ENCODE measurements at regions not wholly inside any gene's neighbourhood (a gene's known extent, or its start where the extent isn't known, plus 50 kb on each side); places are given as distances from the start of the nearest gene placed in this dataset.

DNA sequence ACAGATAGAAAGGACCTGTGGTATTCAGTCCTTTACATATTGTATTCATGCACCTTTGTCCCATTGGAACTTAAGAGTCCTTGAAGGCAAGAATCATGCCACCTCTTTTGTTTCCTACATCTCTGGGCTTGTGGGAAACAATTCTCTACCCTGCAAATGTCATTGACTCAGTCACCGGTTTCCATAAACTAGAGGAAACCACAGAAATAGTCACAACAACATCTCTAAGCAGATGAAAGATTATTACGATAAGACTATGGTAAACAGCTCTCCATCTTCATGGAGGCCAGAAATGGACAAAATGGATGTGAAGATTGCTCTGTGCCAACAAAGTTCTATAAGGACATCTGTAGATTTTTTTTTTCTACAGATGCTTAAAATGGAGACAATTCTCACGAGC is 165.5 kb downstream of the PIK3R1 start:
- H3K4me1 ChIP-seq (ENCODE audit: control insufficient read depth in 1 of 2, insufficient read depth in 2 of 2, low read length in 2 of 2): peaks cover 11 to 20% of the 10 kb centered on the region in 2 donors
- H2AFZ ChIP-seq (ENCODE audit: insufficient read depth, low read depth, low read length, poor library complexity, severe bottlenecking): no peak overlapping the region
- Mint-ChIP-seq H3K4me3 (no peak overlapping the region), H3K27ac (no peak overlapping the region), H3K9me3 (peaks cover 0 to 6% (median 3%) of the 10 kb centered on the region in 7 donors), H3K27me3 (ENCODE audit: low read depth in 3 of 3) (peaks cover 0 to 2% (median 0%) of the 10 kb centered on the region in 3 donors), H3K4me1 (peaks cover 27% of the 10 kb centered on the region), H3K36me3 (peaks cover 0 to 6% of the 10 kb centered on the region in 2 donors)
- H3K9ac ChIP-seq (ENCODE audit: insufficient read depth, low read length, poor library complexity, severe bottlenecking): no peak overlapping the region
- no peaks in the 10 kb centered on the region for H3K36me3 ChIP-seq (replicated peaks in 1 of 2; ENCODE audit: control insufficient read depth in 1 of 2, insufficient read depth in 2 of 2, low read length in 2 of 2)
- no peak overlapping the region for H3K4me2 ChIP-seq (replicated peaks; ENCODE audit: extremely low read depth, low read length, poor library complexity, severe bottlenecking)
- no peak overlapping the region for H3K27ac ChIP-seq (ENCODE audit: low read depth in 1 of 2, low read length in 2 of 2)
- H3K79me2 ChIP-seq (ENCODE audit: insufficient read depth, low read length): no peaks in the 10 kb centered on the region
- no CpG with 5 or more reads among the region's 3 CpGs for WGBS (ENCODE audit: insufficient coverage)
- intact Hi-C loops (cut with micrococcal nuclease): no loop called here
- no peaks in the 10 kb centered on the region for H3K27me3 ChIP-seq (ENCODE audit: control insufficient read depth in 2 of 2, insufficient read depth in 2 of 2, low read length in 2 of 2)
- no peaks in the 10 kb centered on the region for H4K20me1 ChIP-seq (ENCODE audit: insufficient read depth, low read length)
- no peak overlapping the region for H3K4me3 ChIP-seq (replicated peaks in 1 of 3; ENCODE audit: low read depth in 2 of 3, low read length in 3 of 3)
- TF ChIP-seq, protein P1, sequence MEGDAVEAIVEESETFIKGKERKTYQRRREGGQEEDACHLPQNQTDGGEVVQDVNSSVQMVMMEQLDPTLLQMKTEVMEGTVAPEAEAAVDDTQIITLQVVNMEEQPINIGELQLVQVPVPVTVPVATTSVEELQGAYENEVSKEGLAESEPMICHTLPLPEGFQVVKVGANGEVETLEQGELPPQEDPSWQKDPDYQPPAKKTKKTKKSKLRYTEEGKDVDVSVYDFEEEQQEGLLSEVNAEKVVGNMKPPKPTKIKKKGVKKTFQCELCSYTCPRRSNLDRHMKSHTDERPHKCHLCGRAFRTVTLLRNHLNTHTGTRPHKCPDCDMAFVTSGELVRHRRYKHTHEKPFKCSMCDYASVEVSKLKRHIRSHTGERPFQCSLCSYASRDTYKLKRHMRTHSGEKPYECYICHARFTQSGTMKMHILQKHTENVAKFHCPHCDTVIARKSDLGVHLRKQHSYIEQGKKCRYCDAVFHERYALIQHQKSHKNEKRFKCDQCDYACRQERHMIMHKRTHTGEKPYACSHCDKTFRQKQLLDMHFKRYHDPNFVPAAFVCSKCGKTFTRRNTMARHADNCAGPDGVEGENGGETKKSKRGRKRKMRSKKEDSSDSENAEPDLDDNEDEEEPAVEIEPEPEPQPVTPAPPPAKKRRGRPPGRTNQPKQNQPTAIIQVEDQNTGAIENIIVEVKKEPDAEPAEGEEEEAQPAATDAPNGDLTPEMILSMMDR (IDR thresholded peaks at IDR 0.05): no peak
- H3K9me3 ChIP-seq (replicated peaks in 1 of 2; ENCODE audit: control insufficient read depth in 1 of 2, insufficient read depth in 1 of 2, low read length in 2 of 2): no peaks in the 10 kb centered on the region
- no peak for DNase-seq

DNA sequence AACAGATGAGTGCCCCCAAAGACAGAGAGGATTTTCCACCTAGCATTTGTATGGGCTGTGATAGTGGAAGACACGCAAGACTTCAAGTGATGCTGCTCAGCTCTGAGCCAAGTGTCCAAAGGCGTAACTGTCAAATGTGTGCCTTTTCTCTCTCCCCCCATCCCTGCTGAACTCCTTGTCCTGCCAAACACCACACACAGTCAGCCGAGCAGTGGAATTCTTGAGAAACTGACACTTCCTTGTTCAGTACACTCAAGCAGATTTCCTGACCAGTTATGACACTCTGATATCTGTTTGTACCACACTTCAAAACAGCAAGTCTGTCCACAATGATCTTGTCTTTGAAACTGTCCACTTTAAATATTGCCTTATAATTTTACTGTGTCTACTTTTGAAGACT is 166.4 kb downstream of the PIK3R1 start:
- H3K4me3 ChIP-seq (replicated peaks in 1 of 3; ENCODE audit: low read depth in 2 of 3, low read length in 3 of 3): no peak overlapping the region
- DNase-seq: peak; percentile 39 to 55 (median 53)
- H3K4me3 Mint-ChIP-seq: no peak overlapping the region
- H3K4me1 ChIP-seq (ENCODE audit: control insufficient read depth in 1 of 2, insufficient read depth in 2 of 2, low read length in 2 of 2): peaks cover 11 to 20% of the 10 kb centered on the region in 2 donors
- H4K20me1 ChIP-seq (ENCODE audit: insufficient read depth, low read length): no peaks in the 10 kb centered on the region
- peaks cover 0 to 2% (median 0%) of the 10 kb centered on the region in 3 donors for H3K27me3 Mint-ChIP-seq (ENCODE audit: low read depth in 3 of 3)
- no peaks in the 10 kb centered on the region for H3K27me3 ChIP-seq (ENCODE audit: control insufficient read depth in 2 of 2, insufficient read depth in 2 of 2, low read length in 2 of 2)
- no peak overlapping the region for H3K9ac ChIP-seq (ENCODE audit: insufficient read depth, low read length, poor library complexity, severe bottlenecking)
- no peaks in the 10 kb centered on the region for H3K9me3 ChIP-seq (replicated peaks in 1 of 2; ENCODE audit: control insufficient read depth in 1 of 2, insufficient read depth in 1 of 2, low read length in 2 of 2)
- TF ChIP-seq, protein P1 (IDR thresholded peaks at IDR 0.05): no peak
- peak overlapping the region; percentile 61 for H2AFZ ChIP-seq (ENCODE audit: insufficient read depth, low read depth, low read length, poor library complexity, severe bottlenecking)
- H3K79me2 ChIP-seq (ENCODE audit: insufficient read depth, low read length): no peaks in the 10 kb centered on the region
- H3K36me3 Mint-ChIP-seq: peaks cover 0 to 6% of the 10 kb centered on the region in 2 donors
- peaks cover 27% of the 10 kb centered on the region for H3K4me1 Mint-ChIP-seq
- H3K4me2 ChIP-seq (replicated peaks; ENCODE audit: extremely low read depth, low read length, poor library complexity, severe bottlenecking): no peak overlapping the region
- intact Hi-C loops (cut with micrococcal nuclease): no loop called here
- WGBS (ENCODE audit: insufficient coverage): 13% methylated on average over 2 of the region's 3 CpGs
- peak overlapping the region in 6 of 7 donors; percentile 3 to 80 (median 58) for H3K27ac Mint-ChIP-seq
- H3K36me3 ChIP-seq (replicated peaks in 1 of 2; ENCODE audit: control insufficient read depth in 1 of 2, insufficient read depth in 2 of 2, low read length in 2 of 2): no peaks in the 10 kb centered on the region
- H3K27ac ChIP-seq (ENCODE audit: low read depth in 1 of 2, low read length in 2 of 2): peak overlapping the region in 1 of 2 donors; percentile 62
- peaks cover 0 to 8% (median 3%) of the 10 kb centered on the region in 7 donors for H3K9me3 Mint-ChIP-seq

Measured in CD14-positive monocyte (primary cell).